Stimulated activated CD8-positive, alpha-beta memory T cell treated with anti-CD3 and anti-CD28 coated beads, Interleukin-12 subunit alpha, Interleukin-12 subunit beta, amount 100 ng/mL, for 1 hour (primary cell): ENCODE measurements at regions not wholly inside any gene's neighbourhood (a gene's known extent, or its start where the extent isn't known, plus 50 kb on each side); places are given as distances from the start of the nearest gene placed in this dataset.
A peak's percentile ranks its signal among the peaks of the same experiment; 100 is the strongest.
"Not testable (repeated sequence)": the region's sequence is repeated elsewhere in the genome, so short reads cannot be mapped to it uniquely, and the experiment has no call there.

Source experiments
- DNase-seq: peaks from one replicate; pipeline ENCODE4 v3.0.0-alpha.2; 2020; ENCODE audit warnings: low read depth

GRCh38 chr2:136281281-136282114, 163.5 kb upstream of the CXCR4 start:
- DNase-seq: peak; percentile 35

- not testable (repeated sequence) for DNase-seq
Observed at GRCh38 chr2:136266346-136266745, 148.4 kb upstream of the CXCR4 start.

GRCh38 chr2:136259551-136259950, 141.6 kb upstream of the CXCR4 start:
- no peak for DNase-seq

GRCh38 chr2:136257893-136258292, 139.9 kb upstream of the CXCR4 start:
- no peak for DNase-seq

- DNase-seq: no peak
Observed at GRCh38 chr2:136255648-136256461, 137.9 kb upstream of the CXCR4 start.

GRCh38 chr2:136255127-136255526, 137.2 kb upstream of the CXCR4 start:
- DNase-seq: no peak

GRCh38 chr2:136254681-136255080, 136.7 kb upstream of the CXCR4 start:
- no peak for DNase-seq

- no peak for DNase-seq
Observed at GRCh38 chr2:136253288-136254004, 135.5 kb upstream of the CXCR4 start.

- DNase-seq: no peak
Observed at GRCh38 chr2:136251885-136252585, 134.1 kb upstream of the CXCR4 start.

GRCh38 chr2:136251197-136251884, 133.4 kb upstream of the CXCR4 start:
- DNase-seq: no peak

- DNase-seq: no peak
Observed at GRCh38 chr2:136250131-136250530, 132.2 kb upstream of the CXCR4 start.

GRCh38 chr2:136248907-136249306, 131.0 kb upstream of the CXCR4 start:
- no peak for DNase-seq

GRCh38 chr2:136248242-136248641, 130.3 kb upstream of the CXCR4 start:
- no peak for DNase-seq

GRCh38 chr2:136247204-136247950, 129.4 kb upstream of the CXCR4 start:
- no peak for DNase-seq

- no peak for DNase-seq
Observed at GRCh38 chr2:136246086-136246669, 128.2 kb upstream of the CXCR4 start.

GRCh38 chr2:136245211-136245610, 127.3 kb upstream of the CXCR4 start:
- DNase-seq: no peak

- no peak for DNase-seq
Observed at GRCh38 chr2:136244536-136244885, 126.6 kb upstream of the CXCR4 start.

GRCh38 chr2:136243638-136244535, 125.9 kb upstream of the CXCR4 start:
- no peak for DNase-seq

GRCh38 chr2:136242687-136243277, 124.8 kb upstream of the CXCR4 start:
- DNase-seq: no peak
